ENCODE measurements at regions not wholly inside any gene's neighbourhood (a gene's known extent, or its start where the extent isn't known, plus 50 kb on each side); places are given as distances from the start of the nearest gene placed in this dataset.
A peak's percentile ranks its signal among the peaks of the same experiment; 100 is the strongest.
"Not testable (repeated sequence)": the region's sequence is repeated elsewhere in the genome, so short reads cannot be mapped to it uniquely, and the experiment has no call there.

DNA sequence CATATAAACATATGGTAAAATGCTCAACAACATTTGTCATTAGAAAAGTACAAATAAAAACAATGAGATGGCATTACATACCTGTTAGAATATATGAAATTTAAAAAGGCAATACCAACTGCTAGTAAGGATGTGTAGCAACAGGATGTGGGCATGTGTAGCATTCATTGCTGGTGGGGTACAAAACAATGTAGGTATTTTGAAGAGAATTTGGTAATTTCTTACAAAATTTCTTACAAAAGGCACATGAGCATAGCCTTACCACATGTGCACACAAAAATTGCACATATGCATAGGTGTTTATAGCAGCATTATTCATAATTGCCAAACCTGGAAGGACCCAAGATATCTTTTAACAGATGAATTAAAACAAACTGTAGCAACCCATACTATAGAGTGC is 1355.1 kb upstream of the CITED2 start:
- DNase-seq = no peak

DNA sequence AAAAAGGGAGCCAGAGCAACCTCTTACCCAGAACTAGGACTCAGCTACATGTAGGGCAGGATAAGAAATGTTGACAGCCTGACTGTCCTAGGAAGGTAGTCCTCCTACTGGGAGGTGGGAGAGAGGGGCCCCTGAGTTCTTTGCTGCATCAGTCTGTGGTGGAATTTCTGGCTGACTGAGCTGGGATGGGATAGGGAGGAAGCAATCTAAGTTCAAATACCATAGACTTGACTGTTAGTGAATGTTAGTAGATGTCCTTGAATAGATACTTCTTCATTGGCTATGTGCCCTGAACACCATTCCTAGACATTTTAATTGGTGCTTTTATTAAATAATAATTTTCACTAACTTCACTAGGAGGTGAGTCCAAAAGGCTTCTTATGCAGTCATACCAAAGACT is 1343.6 kb upstream of the CITED2 start:
- no peak for DNase-seq

DNA sequence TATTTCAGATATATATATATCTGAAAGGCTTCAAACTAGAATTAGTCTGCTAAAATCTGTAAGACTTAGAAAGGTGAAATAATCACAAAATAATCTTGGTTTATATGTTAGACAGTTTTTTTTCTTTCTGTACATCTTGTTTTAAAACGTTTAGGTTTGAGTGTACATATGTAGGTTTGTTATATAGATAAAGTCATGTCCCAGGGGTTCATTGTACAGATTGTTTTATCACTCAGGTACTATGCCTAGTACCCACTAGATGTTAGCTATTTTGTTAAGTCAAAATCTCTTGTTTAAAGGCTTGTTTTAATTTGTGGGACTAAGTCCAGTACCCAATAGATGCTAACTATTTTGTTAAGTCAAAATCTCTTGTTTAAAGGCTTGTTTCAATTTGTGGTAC is 1339.0 kb upstream of the CITED2 start:
- no peak for DNase-seq

DNA sequence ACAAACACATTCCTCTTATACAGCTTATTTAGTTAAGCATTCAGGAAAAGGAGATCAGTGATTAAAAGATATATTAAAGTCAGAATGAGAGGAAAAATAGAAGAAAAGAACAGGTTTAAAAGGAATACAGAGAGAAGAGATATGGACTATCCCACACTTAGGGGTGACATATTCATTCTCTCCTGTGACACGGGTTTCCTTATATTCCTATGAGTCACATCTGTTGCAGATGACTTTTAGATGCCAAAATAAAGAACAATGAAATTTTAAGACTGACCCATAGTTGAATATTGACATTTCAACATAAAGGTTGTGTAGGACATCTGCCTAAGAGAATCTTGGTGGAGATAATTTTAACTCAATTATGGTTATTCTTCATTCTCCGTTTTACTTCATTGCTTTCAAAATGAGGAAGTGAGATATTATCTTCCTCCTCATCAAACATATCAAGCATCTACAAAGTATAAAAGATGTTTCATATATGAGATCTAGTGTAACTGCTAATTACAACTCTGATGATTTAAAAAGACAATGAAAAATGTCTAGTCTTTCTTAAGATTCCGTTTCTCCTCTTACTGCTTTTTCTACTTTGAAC is 1336.7 kb upstream of the CITED2 start:
- no peak for DNase-seq

DNA sequence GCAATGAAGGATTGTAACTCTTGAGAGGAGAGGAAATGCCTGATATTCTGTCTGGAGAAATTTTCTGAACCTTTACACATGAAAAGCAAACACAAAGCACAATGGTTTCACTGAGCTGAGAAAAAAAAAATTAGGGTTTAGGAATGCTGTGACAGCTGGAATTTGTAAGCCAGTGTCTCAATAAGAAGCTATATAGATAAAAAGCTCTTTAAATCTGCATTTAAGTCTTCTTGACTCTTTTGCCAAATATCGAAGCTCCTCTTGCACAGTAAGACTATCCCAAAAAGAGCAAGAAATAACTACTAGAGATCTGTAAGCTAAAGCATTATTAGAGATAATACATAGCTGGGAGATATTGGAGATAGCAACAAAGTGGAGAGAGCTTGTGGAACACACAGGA is 1334.0 kb upstream of the CITED2 start:
- no peak for DNase-seq

DNA sequence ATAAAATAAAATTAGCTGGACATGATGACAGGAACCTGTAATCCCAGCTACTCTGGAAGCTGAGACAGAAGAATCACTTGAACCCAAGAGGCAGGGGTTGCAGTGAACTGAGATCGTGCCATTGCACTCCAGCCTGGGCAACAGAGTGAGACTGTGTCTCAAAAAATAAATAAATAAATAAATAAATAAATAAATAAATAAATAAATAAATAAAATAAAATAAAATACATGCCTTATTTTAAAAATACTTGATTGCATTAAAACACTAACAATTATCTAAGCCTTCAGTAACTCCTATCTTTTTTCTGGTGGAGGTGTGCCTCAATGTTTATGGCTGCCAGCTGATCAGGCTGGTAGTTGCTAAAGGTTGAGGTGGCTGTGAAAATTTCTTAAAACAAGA is 1329.6 kb upstream of the CITED2 start:
- not testable (repeated sequence) for DNase-seq

DNA sequence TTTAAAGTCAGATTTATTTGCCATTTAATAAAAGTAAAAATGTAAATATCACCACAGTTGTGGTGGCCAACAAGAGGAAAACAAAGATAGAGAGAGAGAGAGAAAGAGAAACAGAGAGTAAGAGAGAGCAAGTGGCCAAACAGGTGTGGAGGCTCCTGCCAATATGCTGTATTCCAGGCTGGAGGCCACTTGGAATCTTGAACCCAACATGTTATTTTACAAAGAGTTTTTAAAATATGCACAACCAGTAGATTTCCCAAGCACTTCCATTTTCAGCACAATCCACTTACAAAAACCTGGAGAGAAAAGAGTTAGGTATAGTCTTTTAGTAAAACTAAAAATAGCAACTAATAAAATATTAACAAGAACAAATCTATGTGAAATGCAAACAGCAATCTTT is 1323.1 kb upstream of the CITED2 start:
- no peak for DNase-seq

DNA sequence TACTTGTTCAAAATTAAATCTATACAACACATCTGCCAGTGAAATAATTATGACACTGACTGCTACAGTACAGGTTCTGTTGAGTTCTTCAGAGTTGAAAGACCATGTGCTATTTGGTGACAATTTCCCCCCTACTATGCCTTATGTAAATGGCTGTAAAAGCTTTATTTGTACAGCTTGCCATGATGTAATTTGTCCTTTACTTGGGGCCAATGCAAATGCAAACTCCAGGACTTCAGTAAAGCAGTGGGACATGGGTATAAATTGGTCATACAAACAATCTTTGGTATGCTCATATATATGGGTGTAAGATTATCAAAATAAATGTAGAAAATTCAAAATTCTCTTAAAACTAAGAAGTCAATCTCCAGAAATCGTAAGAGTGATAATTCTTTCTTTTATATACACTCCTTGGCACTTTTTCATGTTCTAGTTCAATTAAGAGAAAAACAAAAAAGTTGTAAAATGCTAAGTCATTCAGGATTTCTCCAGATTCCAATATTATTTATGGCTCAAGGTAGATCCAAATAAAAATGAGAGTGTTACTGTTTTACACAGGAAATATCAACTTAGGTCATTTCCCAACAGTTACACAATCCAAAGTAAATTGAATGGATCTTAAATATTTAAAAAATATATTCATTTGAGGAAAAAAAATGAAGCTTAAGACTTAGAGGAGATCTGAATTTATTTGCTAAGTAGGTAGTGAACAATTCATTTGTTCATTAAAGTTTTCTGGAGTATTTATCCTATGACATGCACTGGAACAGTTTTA is 1310.5 kb upstream of the CITED2 start:
- no peak for DNase-seq

DNA sequence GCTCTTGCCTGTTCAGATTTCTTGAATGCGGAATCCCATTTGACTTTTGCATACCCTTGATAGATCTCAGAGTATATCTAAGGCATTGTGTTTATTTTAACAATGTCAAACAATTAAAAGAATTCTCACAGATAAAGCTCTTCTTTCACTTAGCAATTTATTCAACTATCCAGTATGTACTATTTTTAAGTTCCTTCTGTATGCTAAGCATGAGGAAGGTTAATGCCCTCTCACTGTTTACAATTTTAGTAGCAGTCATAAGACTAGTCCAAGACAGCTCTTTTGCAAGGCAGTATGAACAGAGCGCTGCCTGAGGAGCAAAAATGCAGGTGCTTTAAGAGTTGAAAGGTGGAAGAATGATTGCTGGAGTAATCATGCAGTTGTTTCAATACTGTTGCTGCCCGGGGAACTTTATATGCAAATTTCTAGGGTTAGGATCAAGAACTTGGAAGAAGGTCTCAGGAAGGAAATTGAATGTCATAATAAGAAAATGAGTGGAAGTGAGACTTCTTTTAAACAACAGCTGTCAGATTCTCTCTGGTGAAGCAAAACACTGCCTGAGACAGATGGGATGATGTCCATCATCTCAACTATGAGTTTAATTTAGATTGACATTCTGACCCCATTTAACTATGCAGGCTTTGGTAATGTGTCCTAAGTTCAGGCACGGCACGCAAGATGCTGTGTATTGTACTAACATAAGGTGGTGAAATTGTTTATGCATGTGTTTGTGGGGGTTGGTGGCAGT is 1303.5 kb upstream of the CITED2 start:
- no peak for DNase-seq

DNA sequence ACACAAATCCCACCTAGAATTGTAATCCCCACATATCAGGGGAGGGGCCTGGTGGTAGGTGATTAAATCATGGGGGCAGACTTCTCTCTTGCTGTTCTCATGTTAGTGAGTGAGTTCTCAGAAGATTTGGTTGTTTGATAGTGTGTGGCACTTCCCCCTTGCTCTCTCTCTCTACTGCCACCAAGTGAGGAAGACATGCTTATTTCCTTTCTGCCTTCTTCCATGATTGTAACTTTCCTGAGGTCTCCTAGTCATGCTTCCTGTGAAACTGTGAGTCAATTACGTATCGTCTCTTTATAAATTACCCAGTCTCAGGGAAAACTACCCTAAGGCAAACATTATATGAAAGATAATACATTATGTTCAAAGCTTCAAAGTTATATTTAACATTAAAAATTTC is 1297.5 kb upstream of the CITED2 start:
- no peak for DNase-seq

DNA sequence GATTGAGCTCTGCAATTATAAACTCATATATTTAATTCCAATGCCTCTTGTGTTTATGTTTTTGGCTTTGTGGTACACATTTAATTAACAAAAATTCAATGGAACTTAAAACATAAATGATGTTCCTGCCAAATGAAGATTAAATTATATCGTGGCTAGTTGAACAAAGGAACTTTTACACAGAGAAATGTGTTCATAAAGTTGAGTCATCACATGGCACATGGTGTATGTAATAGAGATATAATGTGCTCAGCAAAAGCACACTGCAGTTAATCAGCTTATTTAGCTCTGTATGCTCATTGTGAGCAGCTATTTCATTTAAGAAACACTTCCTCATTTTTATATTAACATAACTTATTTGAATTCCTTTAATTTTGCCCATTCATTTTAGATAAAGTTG is 1295.6 kb upstream of the CITED2 start:
- no peak for DNase-seq

DNA sequence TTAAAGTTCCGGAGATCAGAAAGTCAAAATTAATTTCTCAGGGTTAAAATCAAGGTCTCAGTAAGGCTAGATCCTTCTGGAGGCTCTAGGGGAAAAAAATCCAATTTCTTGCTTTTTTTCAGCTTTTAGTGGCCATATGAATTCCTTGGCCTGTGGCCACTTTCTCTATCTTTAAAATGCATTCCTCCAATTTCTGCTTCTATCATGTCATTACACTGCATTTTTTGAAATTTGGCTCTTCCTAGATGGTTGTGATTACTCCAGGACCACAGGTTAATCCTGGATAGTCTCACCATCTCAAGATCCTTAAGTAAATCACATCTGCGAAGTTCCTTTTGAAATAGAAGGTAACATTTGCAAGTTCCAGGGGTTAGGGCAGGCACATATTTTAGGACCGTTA is 1294.9 kb upstream of the CITED2 start:
- no peak for DNase-seq

DNA sequence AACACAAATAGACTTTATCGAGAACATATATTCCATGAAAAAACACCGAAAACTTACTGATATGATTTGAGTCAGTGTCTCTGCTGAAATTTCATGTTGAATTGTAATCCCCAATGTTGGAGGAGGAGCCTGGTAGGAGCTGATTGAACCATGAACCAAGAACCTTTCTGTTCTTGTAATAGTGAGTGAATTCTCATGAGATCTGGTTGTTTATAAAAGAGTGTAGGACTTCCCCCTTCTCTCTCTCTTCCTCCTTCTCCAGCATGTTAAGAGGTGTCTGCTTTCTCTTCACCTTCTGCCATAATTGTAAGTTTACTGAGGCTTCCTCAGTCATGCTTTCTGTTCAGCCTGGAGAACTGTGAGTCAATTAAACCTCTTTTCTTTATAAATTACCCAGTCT is 1289.3 kb upstream of the CITED2 start:
- no peak for DNase-seq

DNA sequence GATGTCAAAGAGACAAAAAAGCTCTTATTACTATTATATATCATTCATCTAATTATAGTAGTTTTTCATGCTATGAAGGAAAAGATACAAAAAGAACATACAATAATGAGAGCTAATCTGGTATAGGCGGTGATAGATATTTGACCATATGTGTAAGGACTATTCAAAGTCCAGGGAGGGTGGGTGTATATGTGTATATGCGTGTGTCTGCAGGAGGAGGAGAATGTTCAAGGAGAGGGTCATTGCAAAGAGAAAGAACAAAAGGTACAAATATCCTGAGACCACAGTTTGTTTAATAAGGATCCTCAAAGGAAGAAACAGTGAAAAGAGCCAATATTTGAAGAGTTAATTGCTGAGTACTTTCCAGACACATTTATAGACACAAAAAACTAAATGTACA is 1288.6 kb upstream of the CITED2 start:
- DNase-seq = no peak

DNA sequence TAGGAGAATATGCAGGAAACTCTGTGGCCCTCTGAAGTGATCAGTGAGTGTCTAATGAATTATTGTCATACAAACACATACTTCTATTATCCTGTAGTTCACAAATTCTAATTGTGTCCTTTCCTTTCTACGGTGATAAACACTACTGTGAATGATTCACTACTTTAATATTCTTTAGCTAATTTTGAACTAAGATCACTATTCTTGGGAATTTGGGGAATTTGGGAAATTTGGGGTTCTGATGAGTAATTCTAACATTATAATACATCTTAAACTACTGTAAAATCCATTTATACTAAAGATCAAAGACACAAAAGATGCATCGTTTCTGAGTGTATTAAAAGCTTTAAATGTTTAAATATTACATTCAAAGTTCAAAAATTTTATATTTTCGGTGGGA is 1287.2 kb upstream of the CITED2 start:
- no peak for DNase-seq

DNA sequence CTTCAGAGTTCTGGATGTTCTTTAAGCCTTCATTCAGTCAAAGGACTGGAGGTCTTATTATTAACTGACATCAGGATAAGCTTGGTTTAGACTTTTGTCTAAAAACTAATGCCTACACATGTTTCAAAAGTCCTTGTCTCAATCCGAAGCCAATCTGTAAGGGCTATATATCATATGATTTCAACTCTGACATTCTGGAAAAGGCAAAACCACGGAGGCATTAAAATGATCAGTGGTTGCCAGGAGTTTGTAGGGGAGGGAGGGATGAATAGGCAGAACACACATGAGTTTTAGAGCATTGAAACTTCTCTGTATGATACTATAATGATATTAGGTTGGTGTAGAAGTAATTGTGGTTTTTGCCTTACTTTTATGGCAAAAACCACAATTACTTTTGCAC is 1285.8 kb upstream of the CITED2 start:
- DNase-seq = no peak

DNA sequence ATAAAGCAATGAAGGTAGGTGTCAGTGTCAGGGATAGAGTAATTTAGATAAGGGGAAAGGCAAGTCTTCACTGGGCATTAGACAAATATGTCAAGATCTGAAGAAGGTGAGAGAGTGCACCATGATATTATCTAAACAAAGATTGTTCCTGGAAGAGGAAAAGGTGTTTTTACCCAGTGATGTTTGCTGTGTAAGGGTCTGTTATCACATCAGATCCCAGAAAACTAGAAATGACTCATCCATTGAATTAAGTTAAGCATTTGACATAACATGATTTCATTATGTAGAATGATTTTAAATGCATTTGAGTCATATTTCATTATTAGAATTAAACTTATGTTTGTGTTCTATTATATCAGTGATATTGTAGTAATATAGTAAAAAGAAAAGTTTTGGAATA is 1279.5 kb upstream of the CITED2 start:
- no peak for DNase-seq

DNA sequence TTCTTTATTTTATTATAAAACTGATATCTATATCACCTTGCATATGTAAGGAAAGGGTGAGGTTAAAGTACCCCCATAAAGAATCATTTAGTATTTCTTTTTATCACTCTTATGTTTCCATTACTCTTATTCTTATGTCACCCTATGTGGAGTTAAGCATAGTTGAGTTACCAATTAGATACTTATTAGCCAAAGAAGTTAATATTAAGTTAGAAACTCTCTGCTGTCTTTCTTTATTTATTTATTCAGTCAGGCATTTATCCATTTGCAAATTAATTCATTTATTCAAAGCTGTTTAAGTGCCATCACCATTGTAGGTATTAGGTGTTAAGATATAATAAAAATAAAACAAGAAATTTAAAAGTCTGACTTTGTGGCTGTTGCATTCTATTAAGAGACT is 1279.1 kb upstream of the CITED2 start:
- DNase-seq = no peak

DNA sequence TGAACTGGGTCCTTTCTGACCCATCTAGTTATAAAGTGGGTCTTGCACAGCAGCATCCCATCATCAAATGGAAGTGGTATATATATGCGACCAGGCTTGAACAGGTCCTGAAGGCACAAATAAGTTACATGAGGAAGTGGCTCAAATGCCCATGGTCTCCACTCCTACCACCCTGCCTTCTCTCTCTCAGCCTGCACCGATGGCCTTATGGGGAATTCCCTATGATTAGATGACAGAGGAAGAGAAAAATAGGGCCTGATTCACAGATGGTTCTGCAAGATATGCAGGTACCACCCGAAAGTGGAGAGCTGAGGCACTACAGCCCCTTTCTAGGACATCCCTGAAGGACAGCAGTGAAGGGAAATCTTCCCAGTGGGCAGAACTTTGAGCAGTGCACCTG is 1275.1 kb upstream of the CITED2 start:
- not testable (repeated sequence) for DNase-seq

DNA sequence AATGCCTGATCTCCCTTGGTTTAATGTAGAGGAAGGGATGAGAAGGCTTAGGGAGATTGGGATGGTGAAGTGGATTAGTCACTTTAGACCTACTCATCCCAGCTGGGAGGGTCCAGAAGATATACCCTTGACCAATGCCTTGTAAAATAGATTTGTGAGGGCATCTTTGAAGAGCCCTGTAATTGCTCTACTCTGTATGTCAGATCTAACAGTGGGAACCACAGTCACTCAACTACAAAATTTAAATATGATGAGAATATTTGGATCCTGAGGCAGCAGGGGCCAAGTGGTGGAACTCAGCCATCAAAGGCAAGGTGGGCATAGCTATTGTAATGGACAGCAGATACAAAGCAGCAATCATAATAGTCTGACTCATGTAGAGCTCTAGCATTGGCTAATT is 1272.9 kb upstream of the CITED2 start:
- not testable (repeated sequence) for DNase-seq

DNA sequence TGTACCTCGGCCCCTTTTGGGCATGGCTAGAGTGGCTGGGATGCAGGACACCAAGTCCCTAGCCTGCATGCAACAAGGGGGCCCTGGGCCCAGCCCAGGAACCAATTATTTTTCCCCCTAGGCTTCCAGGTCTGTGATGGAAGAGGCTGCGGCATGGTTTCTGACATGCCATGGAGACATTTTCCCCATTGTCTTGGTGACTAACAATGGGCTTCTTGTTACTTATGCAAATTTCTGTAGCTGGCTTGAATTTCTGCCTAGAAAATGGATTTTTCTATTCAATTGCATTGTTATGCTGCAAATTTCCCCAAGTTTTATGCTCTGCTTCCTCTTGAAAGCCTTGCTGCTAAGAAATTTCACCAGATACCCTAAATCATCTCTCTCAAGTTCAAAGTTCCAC is 1269.6 kb upstream of the CITED2 start:
- DNase-seq = peak; percentile 52

DNA sequence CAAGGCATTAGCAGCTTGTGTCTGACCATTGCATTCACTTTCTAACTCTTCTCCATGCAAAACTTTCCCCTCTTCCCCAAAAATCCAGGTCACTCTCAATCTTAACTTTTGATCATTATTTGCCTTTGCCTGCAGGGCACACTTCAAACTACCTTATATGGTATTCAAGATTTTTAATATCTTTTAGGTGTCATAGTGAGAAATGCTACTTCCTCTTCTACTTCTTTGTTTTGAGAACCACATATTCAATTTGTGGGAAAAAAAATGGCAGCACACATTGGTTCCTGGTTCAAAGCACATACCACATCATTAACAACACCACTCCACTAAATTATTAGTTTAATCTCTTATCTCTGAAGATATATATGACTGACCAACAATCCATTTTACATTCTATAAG is 1267.0 kb upstream of the CITED2 start:
- no peak for DNase-seq

DNA sequence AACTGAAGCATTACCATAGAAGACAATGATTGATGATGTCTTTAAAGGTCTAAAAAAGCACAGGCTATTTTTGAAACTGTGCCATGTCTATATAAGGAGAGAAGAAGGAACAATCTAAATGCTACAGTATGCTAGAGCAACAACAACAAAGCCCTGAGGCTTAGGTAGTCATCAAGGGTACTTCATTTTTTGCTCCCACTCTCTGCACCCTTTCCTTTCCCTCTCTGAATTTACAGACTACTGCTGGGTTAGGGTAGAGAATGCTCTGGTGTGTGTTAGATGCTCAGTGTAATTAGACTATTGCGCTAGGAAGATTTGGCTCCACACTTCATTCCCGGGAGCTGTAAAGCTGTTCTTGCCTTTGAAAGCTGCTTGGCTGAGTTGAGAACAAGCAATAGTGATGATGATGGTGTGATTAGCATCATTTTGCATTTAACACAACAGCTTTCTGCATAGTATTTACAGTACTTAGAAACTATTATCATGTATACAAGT is 1262.5 kb upstream of the CITED2 start:
- no peak for DNase-seq

DNA sequence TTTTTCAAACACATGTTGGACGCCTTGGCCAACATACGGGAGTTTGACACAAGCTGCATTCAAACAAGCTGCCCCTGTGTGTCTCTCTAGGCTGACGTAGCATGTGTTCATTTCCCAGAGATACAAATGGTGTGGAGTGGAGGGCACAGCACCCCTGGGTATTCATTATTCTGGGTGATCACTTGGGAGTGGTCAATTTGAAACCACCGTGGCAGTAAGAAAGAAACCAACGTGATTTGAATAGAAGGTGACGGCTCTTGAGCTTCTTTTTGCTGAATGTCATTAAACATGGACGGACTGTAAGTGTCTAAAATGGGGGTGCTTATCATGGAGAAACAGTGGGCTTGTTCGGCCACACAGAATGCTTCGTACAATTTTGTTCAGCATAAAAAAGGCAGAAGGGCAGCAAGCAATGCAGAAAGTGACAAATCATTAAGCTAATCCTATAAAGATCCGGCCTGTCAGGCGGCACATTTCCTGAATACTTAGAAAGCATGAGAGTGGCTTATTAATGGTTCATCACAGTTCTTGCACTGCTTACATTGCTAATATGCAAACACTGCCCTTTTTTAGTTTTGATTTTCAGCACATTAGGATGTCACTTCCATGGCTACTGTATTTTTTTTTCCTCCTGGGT is 1261.9 kb upstream of the CITED2 start:
- DNase-seq = peak; percentile 5

Data from midbrain (tissue), 1 donor.